ENCODE measurements at regions not wholly inside any gene's neighbourhood (a gene's known extent, or its start where the extent isn't known, plus 50 kb on each side); places are given as distances from the start of the nearest gene placed in this dataset.

- TF ChIP-seq CTCF (IDR thresholded peaks at IDR 0.05), result no peak
- no peak for TF ChIP-seq POLR2A (IDR thresholded peaks at IDR 0.05)
Measured at GRCh38 chr4:114472269-114473032, 126.2 kb upstream of the UGT8 start.

All from adrenal gland (tissue), 5 donors.